Astrocyte of the spinal cord (primary cell): ENCODE measurements at regions not wholly inside any gene's neighbourhood (a gene's known extent, or its start where the extent isn't known, plus 50 kb on each side); places are given as distances from the start of the nearest gene placed in this dataset.

Source experiments
- DNase-seq: peaks from one replicate; pipeline ENCODE4 v3.0.0; 2011; ENCODE audit warnings: low read depth, low spot score
- H3K4me3 ChIP-seq: 2 replicates; pipeline ENCODE4 v1.5.1; 2011; ENCODE audit warnings: low read depth, mild to moderate bottlenecking, low read length, moderate library complexity
- CTCF ChIP-seq: IDR thresholded peaks from 2 replicates; pipeline ENCODE4 v1.5.1; 2012; ENCODE audit warnings: low read depth, mild to moderate bottlenecking, low read length, inconsistent platforms
- in situ Hi-C: cut with HindIII; loops from 2 replicates; pipeline ENCODE4 v1.10.0; 2017; ENCODE audit warnings: low sequenced_read_pairs

- in situ Hi-C loops, result no loop called here
These were observed 308.4 kb upstream of the DPH6 start for GRCh38 chr15:35854316-35854715.

GRCh38 chr15:35857567-35858226 lies 311.7 kb upstream of the DPH6 start:
- DNase-seq, result no peak
- in situ Hi-C loops, result no loop called here
- TF ChIP-seq CTCF, result no peak
- H3K4me3 ChIP-seq, result no peak overlapping the region

More at GRCh38 chr15:35854316-35854715, 308.4 kb upstream of the DPH6 start:
- TF ChIP-seq CTCF, result no peak
- DNase-seq, result no peak
- H3K4me3 ChIP-seq, result no peak overlapping the region

- in situ Hi-C loops, result no loop called here
- H3K4me3 ChIP-seq, result no peak overlapping the region
- DNase-seq, result peak; percentile 43
- TF ChIP-seq CTCF, result no peak
These were observed 312.7 kb upstream of the DPH6 start for GRCh38 chr15:35858707-35859106.

- in situ Hi-C loops, result no loop called here
- no peak overlapping the region for H3K4me3 ChIP-seq
- TF ChIP-seq CTCF, result no peak
- no peak for DNase-seq
These were observed 317.7 kb upstream of the DPH6 start for GRCh38 chr15:35863655-35864054.

GRCh38 chr15:35867356-35867755 lies 321.4 kb upstream of the DPH6 start:
- no peak for TF ChIP-seq CTCF
- no peak for DNase-seq
- H3K4me3 ChIP-seq, result no peak overlapping the region
- in situ Hi-C loops, result no loop called here

- no peak for DNase-seq
- H3K4me3 ChIP-seq, result no peak overlapping the region
- TF ChIP-seq CTCF, result no peak
- in situ Hi-C loops, result no loop called here
These were observed 325.3 kb upstream of the DPH6 start for GRCh38 chr15:35871282-35871681.

GRCh38 chr15:35871812-35872211 lies 325.8 kb upstream of the DPH6 start:
- TF ChIP-seq CTCF, result no peak
- no peak for DNase-seq
- in situ Hi-C loops, result no loop called here
- H3K4me3 ChIP-seq, result no peak overlapping the region
